ENCODE measurements at regions not wholly inside any gene's neighbourhood (a gene's known extent, or its start where the extent isn't known, plus 50 kb on each side); places are given as distances from the start of the nearest gene placed in this dataset.

DNA sequence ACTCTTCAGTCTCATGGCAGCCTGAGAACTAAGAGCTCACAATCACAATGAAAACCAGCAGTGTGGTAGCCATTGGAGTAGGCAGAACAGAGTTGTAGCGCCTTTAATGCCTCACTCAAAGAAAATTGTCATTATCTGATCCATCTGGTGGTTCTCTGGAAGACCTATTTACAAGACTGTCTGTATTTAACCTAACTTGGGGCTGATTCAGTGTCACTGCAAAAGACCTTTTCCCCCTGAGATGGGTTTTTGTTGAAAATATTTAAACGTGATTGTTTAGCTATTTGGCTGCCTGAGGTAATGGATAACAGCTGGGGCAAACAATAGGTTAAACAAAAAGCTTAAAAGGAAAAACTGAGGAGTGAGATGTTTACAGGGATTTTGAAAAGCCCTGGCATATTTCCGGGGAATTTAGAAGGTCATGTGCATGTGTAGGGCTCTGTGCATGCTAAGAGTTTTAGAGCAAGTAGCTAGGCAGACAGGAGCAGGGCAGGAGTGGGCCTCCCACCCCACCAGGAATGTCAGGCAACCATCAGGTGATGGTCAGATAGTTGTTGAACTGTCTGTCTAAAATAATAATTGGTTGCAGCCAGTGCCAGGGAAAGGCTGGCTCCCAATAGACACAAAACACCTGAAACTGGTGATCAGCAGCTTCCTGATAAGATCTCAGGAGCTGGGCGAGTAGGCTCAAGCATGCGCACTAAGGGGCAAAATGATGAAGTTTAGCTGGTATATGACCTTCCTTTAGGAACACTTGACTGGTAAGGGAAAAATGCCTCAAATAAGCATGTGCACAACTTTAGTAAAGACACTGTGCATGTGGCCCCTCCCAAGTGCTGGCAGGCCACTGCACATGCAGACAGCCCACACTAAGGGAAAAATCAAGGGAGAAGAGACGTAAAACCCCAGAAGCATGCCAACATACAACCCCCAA is 70.8 kb upstream of the AKIRIN2 start:
- no peak overlapping the region for H2BK15ac ChIP-seq (ENCODE audit: low read length)
- H2AFZ ChIP-seq (ENCODE audit: low read length): peak overlapping the region; percentile 75
- H4K8ac ChIP-seq (ENCODE audit: low read depth, low read length): no peak overlapping the region
- no peaks in the 10 kb centered on the region for H3K36me3 ChIP-seq (replicated peaks in 1 of 2; ENCODE audit: control insufficient read depth in 2 of 2, insufficient read depth in 2 of 2, low read length in 2 of 2)
- no peak overlapping the region for H2BK120ac ChIP-seq (ENCODE audit: low read depth, low read length)
- no peak overlapping the region for H3K27ac ChIP-seq (replicated peaks; ENCODE audit: low read length)
- no peak overlapping the region for H3K4me2 ChIP-seq (ENCODE audit: insufficient read depth, low read length, poor library complexity, severe bottlenecking)
- H3K14ac ChIP-seq (ENCODE audit: low read length): no peak overlapping the region
- H3K23ac ChIP-seq (ENCODE audit: low read depth, low read length, poor library complexity): no peak overlapping the region
- no peak overlapping the region for H3K9ac ChIP-seq (ENCODE audit: low read depth, low read length, poor library complexity)
- H2AK5ac ChIP-seq (ENCODE audit: low read depth, low read length): no peak overlapping the region
- H3K79me1 ChIP-seq (ENCODE audit: low read depth, low read length): no peaks in the 10 kb centered on the region
- no peak overlapping the region for H2BK12ac ChIP-seq (ENCODE audit: low read length)
- DNase-seq (ENCODE audit: low spot score): no peak
- no peak overlapping the region for H4K91ac ChIP-seq (ENCODE audit: low read depth, low read length, poor library complexity)
- H2BK5ac ChIP-seq (ENCODE audit: low read length): no peak overlapping the region
- H3K4me1 ChIP-seq (ENCODE audit: control insufficient read depth in 2 of 2, insufficient read depth in 1 of 2, low read depth in 1 of 2, low read length in 2 of 2): peaks cover 1 to 8% of the 10 kb centered on the region in 2 donors
- no peak overlapping the region for H3K18ac ChIP-seq (ENCODE audit: low read length)
- H3K4me3 ChIP-seq (ENCODE audit: low read length in 2 of 2): no peak overlapping the region
- no peaks in the 10 kb centered on the region for H3K27me3 ChIP-seq (ENCODE audit: control insufficient read depth in 3 of 3, insufficient read depth in 3 of 3, low read depth in 1 of 3, low read length in 3 of 3)
- no CpG with 5 or more reads among the region's 6 CpGs for WGBS, 2 donors (ENCODE audit: extremely low coverage in 2 of 2, insufficient read length in 2 of 2, insufficient replicate concordance in 1 of 2)
- no peak overlapping the region for H3K4ac ChIP-seq (ENCODE audit: low read length)
- H3K9me3 ChIP-seq (replicated peaks in 1 of 2; ENCODE audit: control insufficient read depth in 2 of 2, insufficient read depth in 1 of 2, low read depth in 1 of 2, low read length in 2 of 2): no peaks in the 10 kb centered on the region

DNA sequence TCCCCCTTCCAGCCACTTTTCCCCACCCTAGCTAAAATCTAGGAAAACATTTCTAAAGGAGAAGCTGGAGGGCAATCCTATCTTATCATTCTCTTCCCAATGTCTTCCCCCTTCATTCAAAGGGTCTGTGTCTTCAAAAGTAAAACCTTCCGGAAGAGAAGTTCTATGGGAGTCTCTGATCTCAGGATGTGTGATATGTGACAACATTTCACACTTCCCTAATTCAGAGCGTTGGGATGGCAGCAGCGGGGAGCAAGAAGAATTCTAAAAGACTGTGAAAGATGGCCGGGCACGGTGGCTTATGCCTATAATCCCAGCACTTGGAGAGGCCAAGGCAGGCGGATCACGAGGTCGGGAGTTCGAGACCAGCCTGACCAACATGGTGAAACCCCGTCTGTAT is 65.4 kb upstream of the AKIRIN2 start:
- Histone ChIP-seq H3K4me1 (ENCODE audit: control insufficient read depth in 2 of 2, insufficient read depth in 1 of 2, low read depth in 1 of 2, low read length in 2 of 2) (peaks cover 0 to under 1% of the 10 kb centered on the region in 2 donors), H3K4me3 (ENCODE audit: low read length in 2 of 2) (no peak overlapping the region), H4K8ac (ENCODE audit: low read depth, low read length) (no peak overlapping the region), H3K36me3 (replicated peaks in 1 of 2; ENCODE audit: control insufficient read depth in 2 of 2, insufficient read depth in 2 of 2, low read length in 2 of 2) (no peaks in the 10 kb centered on the region), H2BK120ac (ENCODE audit: low read depth, low read length) (no peak overlapping the region), H2AK5ac (ENCODE audit: low read depth, low read length) (no peak overlapping the region), H2BK15ac (ENCODE audit: low read length) (no peak overlapping the region), H3K23ac (ENCODE audit: low read depth, low read length, poor library complexity) (no peak overlapping the region), H3K9ac (ENCODE audit: low read depth, low read length, poor library complexity) (no peak overlapping the region), H3K27ac (replicated peaks; ENCODE audit: low read length) (no peak overlapping the region), H2BK12ac (ENCODE audit: low read length) (no peak overlapping the region), H2BK5ac (ENCODE audit: low read length) (no peak overlapping the region), H3K79me1 (ENCODE audit: low read depth, low read length) (no peaks in the 10 kb centered on the region), H3K9me3 (replicated peaks in 1 of 2; ENCODE audit: control insufficient read depth in 2 of 2, insufficient read depth in 1 of 2, low read depth in 1 of 2, low read length in 2 of 2) (no peaks in the 10 kb centered on the region), H3K18ac (ENCODE audit: low read length) (no peak overlapping the region), H4K91ac (ENCODE audit: low read depth, low read length, poor library complexity) (no peak overlapping the region), H3K4ac (ENCODE audit: low read length) (no peak overlapping the region), H3K4me2 (ENCODE audit: insufficient read depth, low read length, poor library complexity, severe bottlenecking) (no peak overlapping the region), H3K14ac (ENCODE audit: low read length) (no peak overlapping the region), H2AFZ (ENCODE audit: low read length) (no peak overlapping the region), H3K27me3 (ENCODE audit: control insufficient read depth in 3 of 3, insufficient read depth in 3 of 3, low read depth in 1 of 3, low read length in 3 of 3) (no peaks in the 10 kb centered on the region)
- WGBS, 2 donors (ENCODE audit: extremely low coverage in 2 of 2, insufficient read length in 2 of 2, insufficient replicate concordance in 1 of 2): no CpG with 5 or more reads among the region's 10 CpGs
- no peak for DNase-seq (ENCODE audit: low spot score)

GRCh38 chr6:87766211-87766610 is 64.2 kb upstream of the AKIRIN2 start:
- no peak for DNase-seq (ENCODE audit: low spot score)
- Histone ChIP-seq H3K18ac (ENCODE audit: low read length) (no peak overlapping the region), H3K9ac (ENCODE audit: low read depth, low read length, poor library complexity) (no peak overlapping the region), H3K4me1 (ENCODE audit: control insufficient read depth in 2 of 2, insufficient read depth in 1 of 2, low read depth in 1 of 2, low read length in 2 of 2) (no peaks in the 10 kb centered on the region), H3K4me3 (ENCODE audit: low read length in 2 of 2) (no peak overlapping the region), H3K14ac (ENCODE audit: low read length) (no peak overlapping the region), H3K9me3 (replicated peaks in 1 of 2; ENCODE audit: control insufficient read depth in 2 of 2, insufficient read depth in 1 of 2, low read depth in 1 of 2, low read length in 2 of 2) (no peaks in the 10 kb centered on the region), H3K4me2 (ENCODE audit: insufficient read depth, low read length, poor library complexity, severe bottlenecking) (no peak overlapping the region), H2BK12ac (ENCODE audit: low read length) (no peak overlapping the region), H2AFZ (ENCODE audit: low read length) (no peak overlapping the region), H3K27ac (replicated peaks; ENCODE audit: low read length) (no peak overlapping the region), H2AK5ac (ENCODE audit: low read depth, low read length) (no peak overlapping the region), H2BK120ac (ENCODE audit: low read depth, low read length) (no peak overlapping the region), H3K36me3 (replicated peaks in 1 of 2; ENCODE audit: control insufficient read depth in 2 of 2, insufficient read depth in 2 of 2, low read length in 2 of 2) (no peaks in the 10 kb centered on the region), H2BK15ac (ENCODE audit: low read length) (no peak overlapping the region), H4K91ac (ENCODE audit: low read depth, low read length, poor library complexity) (no peak overlapping the region), H4K8ac (ENCODE audit: low read depth, low read length) (no peak overlapping the region), H3K23ac (ENCODE audit: low read depth, low read length, poor library complexity) (no peak overlapping the region), H3K27me3 (ENCODE audit: control insufficient read depth in 3 of 3, insufficient read depth in 3 of 3, low read depth in 1 of 3, low read length in 3 of 3) (no peaks in the 10 kb centered on the region), H2BK5ac (ENCODE audit: low read length) (no peak overlapping the region), H3K79me1 (ENCODE audit: low read depth, low read length) (no peaks in the 10 kb centered on the region), H3K4ac (ENCODE audit: low read length) (no peak overlapping the region)
- no CpG with 5 or more reads among the region's 2 CpGs for WGBS, 2 donors (ENCODE audit: extremely low coverage in 2 of 2, insufficient read length in 2 of 2, insufficient replicate concordance in 1 of 2)

DNA sequence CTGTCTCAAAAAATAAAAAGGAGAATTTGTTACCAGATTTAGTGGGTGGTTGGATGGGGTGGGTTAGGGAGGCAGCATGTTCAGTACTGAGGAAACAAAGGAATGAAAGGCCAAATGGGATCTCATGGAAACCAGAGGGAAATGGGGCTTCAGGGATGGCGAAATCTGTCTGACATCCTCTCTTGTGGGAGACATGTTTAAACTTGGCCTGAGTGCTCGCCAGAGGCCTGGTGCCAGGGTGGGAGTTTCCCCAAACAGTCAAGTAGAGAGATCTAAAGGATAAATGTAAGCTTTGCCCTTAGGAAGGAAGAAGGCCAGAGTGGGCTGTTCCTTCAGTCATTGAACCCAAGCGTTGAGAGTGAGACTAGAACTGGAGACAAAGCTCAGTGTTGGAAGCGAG is 61.9 kb upstream of the AKIRIN2 start:
- Histone ChIP-seq H3K23ac (ENCODE audit: low read depth, low read length, poor library complexity) (no peak overlapping the region), H4K91ac (ENCODE audit: low read depth, low read length, poor library complexity) (no peak overlapping the region), H2BK12ac (ENCODE audit: low read length) (no peak overlapping the region), H2BK15ac (ENCODE audit: low read length) (no peak overlapping the region), H3K79me1 (ENCODE audit: low read depth, low read length) (no peaks in the 10 kb centered on the region), H3K27me3 (ENCODE audit: control insufficient read depth in 3 of 3, insufficient read depth in 3 of 3, low read depth in 1 of 3, low read length in 3 of 3) (no peaks in the 10 kb centered on the region), H3K4ac (ENCODE audit: low read length) (no peak overlapping the region), H3K9ac (ENCODE audit: low read depth, low read length, poor library complexity) (no peak overlapping the region), H2AK5ac (ENCODE audit: low read depth, low read length) (no peak overlapping the region), H3K14ac (ENCODE audit: low read length) (no peak overlapping the region), H3K4me2 (ENCODE audit: insufficient read depth, low read length, poor library complexity, severe bottlenecking) (no peak overlapping the region), H4K8ac (ENCODE audit: low read depth, low read length) (no peak overlapping the region), H3K4me3 (ENCODE audit: low read length in 2 of 2) (no peak overlapping the region), H3K27ac (replicated peaks; ENCODE audit: low read length) (no peak overlapping the region), H3K36me3 (replicated peaks in 1 of 2; ENCODE audit: control insufficient read depth in 2 of 2, insufficient read depth in 2 of 2, low read length in 2 of 2) (no peaks in the 10 kb centered on the region), H3K9me3 (replicated peaks in 1 of 2; ENCODE audit: control insufficient read depth in 2 of 2, insufficient read depth in 1 of 2, low read depth in 1 of 2, low read length in 2 of 2) (no peaks in the 10 kb centered on the region), H3K18ac (ENCODE audit: low read length) (no peak overlapping the region), H2AFZ (ENCODE audit: low read length) (peak overlapping the region; percentile 45), H3K4me1 (ENCODE audit: control insufficient read depth in 2 of 2, insufficient read depth in 1 of 2, low read depth in 1 of 2, low read length in 2 of 2) (no peaks in the 10 kb centered on the region), H2BK5ac (ENCODE audit: low read length) (no peak overlapping the region), H2BK120ac (ENCODE audit: low read depth, low read length) (no peak overlapping the region)
- WGBS, 2 donors (ENCODE audit: extremely low coverage in 2 of 2, insufficient read length in 2 of 2, insufficient replicate concordance in 1 of 2): no CpG with 5 or more reads among the region's 4 CpGs
- DNase-seq (ENCODE audit: low spot score): no peak

All from neuronal stem cell (in vitro differentiated cells).